ENCODE measurements at regions not wholly inside any gene's neighbourhood (a gene's known extent, or its start where the extent isn't known, plus 50 kb on each side); places are given as distances from the start of the nearest gene placed in this dataset.

DNA sequence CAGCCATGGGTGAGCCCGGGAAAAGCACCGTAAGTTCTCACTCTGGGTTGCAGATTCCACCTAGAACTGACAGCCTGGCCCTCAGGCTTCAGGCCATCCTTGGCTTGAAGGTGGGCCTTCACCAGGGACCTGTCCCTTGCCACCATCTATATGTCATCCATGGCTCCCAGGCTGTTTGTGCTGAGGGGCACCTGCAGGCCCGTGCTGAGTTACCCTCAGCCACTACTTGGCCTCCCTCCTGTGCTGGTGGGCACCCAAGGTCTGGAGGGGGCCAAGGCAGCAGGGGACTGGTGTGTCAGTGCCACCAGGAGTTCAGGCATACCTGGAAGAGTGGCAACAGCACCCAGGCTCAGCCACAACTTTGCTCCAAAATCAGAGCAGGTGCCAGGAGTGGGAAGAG lies 326.2 kb upstream of the SMIM21 start:
- TF ChIP-seq, protein P1, sequence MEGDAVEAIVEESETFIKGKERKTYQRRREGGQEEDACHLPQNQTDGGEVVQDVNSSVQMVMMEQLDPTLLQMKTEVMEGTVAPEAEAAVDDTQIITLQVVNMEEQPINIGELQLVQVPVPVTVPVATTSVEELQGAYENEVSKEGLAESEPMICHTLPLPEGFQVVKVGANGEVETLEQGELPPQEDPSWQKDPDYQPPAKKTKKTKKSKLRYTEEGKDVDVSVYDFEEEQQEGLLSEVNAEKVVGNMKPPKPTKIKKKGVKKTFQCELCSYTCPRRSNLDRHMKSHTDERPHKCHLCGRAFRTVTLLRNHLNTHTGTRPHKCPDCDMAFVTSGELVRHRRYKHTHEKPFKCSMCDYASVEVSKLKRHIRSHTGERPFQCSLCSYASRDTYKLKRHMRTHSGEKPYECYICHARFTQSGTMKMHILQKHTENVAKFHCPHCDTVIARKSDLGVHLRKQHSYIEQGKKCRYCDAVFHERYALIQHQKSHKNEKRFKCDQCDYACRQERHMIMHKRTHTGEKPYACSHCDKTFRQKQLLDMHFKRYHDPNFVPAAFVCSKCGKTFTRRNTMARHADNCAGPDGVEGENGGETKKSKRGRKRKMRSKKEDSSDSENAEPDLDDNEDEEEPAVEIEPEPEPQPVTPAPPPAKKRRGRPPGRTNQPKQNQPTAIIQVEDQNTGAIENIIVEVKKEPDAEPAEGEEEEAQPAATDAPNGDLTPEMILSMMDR (IDR thresholded peaks at IDR 0.05; ENCODE audit: insufficient read depth, low read length, poor library complexity, severe bottlenecking), result no peak
- TF ChIP-seq EZH2phosphoT487 (conservative IDR thresholded peaks at IDR 0.05; ENCODE audit: low read length), result no peak
